ENCODE measurements at regions not wholly inside any gene's neighbourhood (a gene's known extent, or its start where the extent isn't known, plus 50 kb on each side); places are given as distances from the start of the nearest gene placed in this dataset.

DNA sequence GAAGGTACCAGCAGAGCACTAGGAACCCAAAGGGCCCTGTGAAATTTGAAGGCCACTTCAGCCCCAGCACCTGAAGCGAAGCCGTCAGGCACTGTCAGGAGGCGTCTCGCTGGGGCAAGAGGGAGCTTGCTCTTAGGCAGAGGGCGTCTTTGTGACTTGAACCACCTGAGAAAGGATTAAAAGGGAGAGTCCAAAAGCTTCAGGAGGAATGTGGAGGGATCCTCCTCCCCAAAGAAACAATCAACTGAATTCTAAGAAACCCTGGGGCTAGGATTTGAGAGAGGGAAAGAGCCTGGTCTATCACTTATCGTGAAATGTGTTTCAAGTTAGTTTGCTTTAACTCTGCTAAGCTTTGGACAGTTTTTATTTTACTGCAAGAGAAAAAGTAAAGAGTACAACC is 324.9 kb upstream of the SOX11 start:
- no peaks in the 10 kb centered on the region for H3K27me3 ChIP-seq
- no peaks in the 10 kb centered on the region for H3K4me1 ChIP-seq
- intact Hi-C loops (cut with DNase I; ENCODE audit: low total_unique reads), result no loop called here

DNA sequence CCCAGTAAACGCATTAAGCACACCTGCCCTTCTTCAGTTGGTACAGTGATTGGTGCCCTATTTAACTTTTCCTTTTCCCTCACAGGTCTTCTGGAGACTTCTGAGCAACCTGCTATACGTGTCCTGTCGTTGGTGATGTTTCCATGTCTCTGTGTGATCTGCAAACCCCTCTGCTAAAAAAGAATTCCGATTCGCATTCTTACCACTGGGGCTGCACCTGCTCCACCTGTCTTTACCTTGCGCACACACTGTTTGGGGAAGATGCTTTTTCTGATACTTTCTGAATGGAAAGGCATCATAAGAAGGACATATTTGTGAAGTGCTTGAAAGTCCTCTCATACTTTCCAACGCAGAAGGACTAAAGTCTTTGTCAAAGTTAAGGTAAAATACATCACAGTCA is 323.9 kb upstream of the SOX11 start:
- no peaks in the 10 kb centered on the region for H3K27me3 ChIP-seq
- TF ChIP-seq, protein P1, sequence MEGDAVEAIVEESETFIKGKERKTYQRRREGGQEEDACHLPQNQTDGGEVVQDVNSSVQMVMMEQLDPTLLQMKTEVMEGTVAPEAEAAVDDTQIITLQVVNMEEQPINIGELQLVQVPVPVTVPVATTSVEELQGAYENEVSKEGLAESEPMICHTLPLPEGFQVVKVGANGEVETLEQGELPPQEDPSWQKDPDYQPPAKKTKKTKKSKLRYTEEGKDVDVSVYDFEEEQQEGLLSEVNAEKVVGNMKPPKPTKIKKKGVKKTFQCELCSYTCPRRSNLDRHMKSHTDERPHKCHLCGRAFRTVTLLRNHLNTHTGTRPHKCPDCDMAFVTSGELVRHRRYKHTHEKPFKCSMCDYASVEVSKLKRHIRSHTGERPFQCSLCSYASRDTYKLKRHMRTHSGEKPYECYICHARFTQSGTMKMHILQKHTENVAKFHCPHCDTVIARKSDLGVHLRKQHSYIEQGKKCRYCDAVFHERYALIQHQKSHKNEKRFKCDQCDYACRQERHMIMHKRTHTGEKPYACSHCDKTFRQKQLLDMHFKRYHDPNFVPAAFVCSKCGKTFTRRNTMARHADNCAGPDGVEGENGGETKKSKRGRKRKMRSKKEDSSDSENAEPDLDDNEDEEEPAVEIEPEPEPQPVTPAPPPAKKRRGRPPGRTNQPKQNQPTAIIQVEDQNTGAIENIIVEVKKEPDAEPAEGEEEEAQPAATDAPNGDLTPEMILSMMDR (IDR thresholded peaks at IDR 0.05), result no peak
- intact Hi-C loops (cut with DNase I; ENCODE audit: low total_unique reads), result no loop called here
- no peak overlapping the region for H3K4me3 ChIP-seq
- no peak overlapping the region for H3K27ac ChIP-seq
- no peaks in the 10 kb centered on the region for H3K9me3 ChIP-seq
- no peaks in the 10 kb centered on the region for H3K36me3 ChIP-seq
- no peak for DNase-seq
- H3K4me1 ChIP-seq, result no peaks in the 10 kb centered on the region

More for the DNA sequence above, 324.9 kb upstream of the SOX11 start:
- no peaks in the 10 kb centered on the region for H3K36me3 ChIP-seq
- H3K27ac ChIP-seq, result no peak overlapping the region
- H3K9me3 ChIP-seq, result no peaks in the 10 kb centered on the region
- no peak for DNase-seq
- TF ChIP-seq, protein P1 (IDR thresholded peaks at IDR 0.05), result no peak
- H3K4me3 ChIP-seq, result no peak overlapping the region

DNA sequence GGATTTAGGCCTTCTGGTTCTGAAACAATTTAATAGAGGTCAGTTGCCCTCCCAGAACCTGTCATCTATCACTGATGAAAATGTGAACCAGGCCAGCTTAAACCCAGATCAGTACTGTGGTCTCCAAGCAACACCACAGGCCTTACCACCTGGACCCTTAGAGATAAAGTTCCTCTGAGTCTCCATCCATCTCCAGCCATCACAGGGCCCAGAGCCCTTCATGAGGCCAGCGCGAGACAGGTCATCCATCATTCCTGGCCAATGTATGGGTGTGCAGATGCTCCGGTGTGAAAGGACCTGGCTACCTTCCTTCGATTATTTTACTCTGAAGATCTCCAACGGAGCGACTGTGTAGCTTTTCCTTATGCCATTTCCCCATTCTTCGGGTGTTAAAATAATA is 322.7 kb upstream of the SOX11 start:
- H3K4me3 ChIP-seq, result no peak overlapping the region
- no peaks in the 10 kb centered on the region for H3K9me3 ChIP-seq
- no peaks in the 10 kb centered on the region for H3K4me1 ChIP-seq
- DNase-seq, result no peak
- TF ChIP-seq, protein P1 (IDR thresholded peaks at IDR 0.05), result no peak
- intact Hi-C loops (cut with DNase I; ENCODE audit: low total_unique reads), result no loop called here
- no peaks in the 10 kb centered on the region for H3K27me3 ChIP-seq
- no peaks in the 10 kb centered on the region for H3K36me3 ChIP-seq
- H3K27ac ChIP-seq, result no peak overlapping the region

DNA sequence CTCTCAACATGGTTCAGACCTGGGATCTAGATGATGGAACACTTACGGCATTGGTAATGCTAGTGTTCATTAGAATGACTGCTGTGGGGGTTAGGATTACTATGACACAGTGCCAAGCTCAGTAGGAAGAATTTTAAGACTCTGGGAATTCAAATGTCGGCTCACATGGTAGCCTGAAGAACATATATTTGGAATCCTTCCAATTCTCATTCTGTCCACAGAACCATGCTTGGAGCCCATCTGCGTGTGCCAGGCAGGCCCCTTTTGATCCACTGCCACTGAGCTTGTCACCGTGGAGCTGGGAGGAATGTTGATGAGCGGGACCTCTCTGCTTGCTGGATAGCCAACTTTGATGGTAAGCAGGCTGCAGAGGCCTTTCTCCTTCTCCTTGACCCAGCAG is 322.0 kb upstream of the SOX11 start:
- Histone ChIP-seq H3K9me3 (no peaks in the 10 kb centered on the region), H3K27me3 (no peaks in the 10 kb centered on the region), H3K27ac (no peak overlapping the region), H3K4me3 (no peak overlapping the region), H3K36me3 (no peaks in the 10 kb centered on the region), H3K4me1 (no peaks in the 10 kb centered on the region)
- DNase-seq, result no peak
- intact Hi-C loops (cut with DNase I; ENCODE audit: low total_unique reads), result no loop called here
- TF ChIP-seq, protein P1 (IDR thresholded peaks at IDR 0.05), result no peak

DNA sequence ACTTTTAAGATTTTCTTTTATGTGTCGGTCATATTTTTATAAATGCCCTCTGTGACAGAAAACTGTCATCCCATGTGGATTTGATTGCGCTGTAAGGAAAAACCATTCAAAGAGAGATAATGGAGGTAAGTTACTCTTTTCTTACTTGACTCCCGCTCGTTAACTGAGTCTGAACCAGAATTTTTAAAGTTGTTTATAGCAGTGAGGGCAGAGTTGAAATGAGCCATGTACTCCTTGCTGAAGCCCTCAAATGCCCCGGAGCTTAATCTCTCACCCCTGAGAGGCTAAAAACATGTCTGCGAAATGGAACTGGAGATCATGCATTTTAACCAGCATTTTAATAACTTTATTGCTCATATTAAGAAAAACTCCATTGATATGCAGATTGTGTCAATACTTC is 320.0 kb upstream of the SOX11 start:
- intact Hi-C loops (cut with DNase I; ENCODE audit: low total_unique reads), result no loop called here
- Histone ChIP-seq H3K4me3 (no peak overlapping the region), H3K27me3 (no peaks in the 10 kb centered on the region), H3K27ac (no peak overlapping the region), H3K36me3 (no peaks in the 10 kb centered on the region), H3K4me1 (no peaks in the 10 kb centered on the region), H3K9me3 (no peaks in the 10 kb centered on the region)
- DNase-seq, result no peak
- TF ChIP-seq, protein P1 (IDR thresholded peaks at IDR 0.05), result no peak

DNA sequence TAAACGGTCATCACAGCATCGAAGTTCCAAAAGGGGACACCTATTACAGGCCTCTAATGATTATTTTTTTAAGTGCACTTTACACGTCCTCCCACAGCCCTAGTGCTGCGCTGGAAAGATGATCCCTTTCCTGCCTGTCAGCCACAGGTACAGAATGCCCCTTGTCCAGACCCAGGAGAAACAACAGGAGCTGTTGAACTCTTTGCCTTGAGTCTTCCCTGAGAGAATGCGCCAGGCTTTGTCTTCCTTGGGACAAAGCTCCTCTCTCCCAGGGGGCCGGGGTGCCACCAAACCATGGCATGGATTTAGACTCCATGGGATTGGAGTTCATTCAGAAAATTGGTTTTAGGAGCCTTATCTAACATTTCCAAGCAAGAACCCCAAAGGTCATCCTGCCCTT is 319.0 kb upstream of the SOX11 start:
- TF ChIP-seq, protein P1 (IDR thresholded peaks at IDR 0.05), result no peak
- no peak for DNase-seq
- Histone ChIP-seq H3K27me3 (no peaks in the 10 kb centered on the region), H3K36me3 (no peaks in the 10 kb centered on the region), H3K4me3 (no peak overlapping the region), H3K27ac (no peak overlapping the region), H3K9me3 (no peaks in the 10 kb centered on the region), H3K4me1 (no peaks in the 10 kb centered on the region)
- intact Hi-C loops (cut with DNase I; ENCODE audit: low total_unique reads), result no loop called here
